ENCODE measurements at regions not wholly inside any gene's neighbourhood (a gene's known extent, or its start where the extent isn't known, plus 50 kb on each side); places are given as distances from the start of the nearest gene placed in this dataset.

- Histone ChIP-seq H3K23ac (ENCODE audit: insufficient read length) (no peak overlapping the region), H3K27ac (ENCODE audit: low read depth, low read length) (no peak overlapping the region), H3K4me1 (replicated peaks in 1 of 4; ENCODE audit: control insufficient read depth in 3 of 4, insufficient read depth in 4 of 4, low read length in 3 of 4) (no peaks in the 10 kb centered on the region), H2BK12ac (ENCODE audit: low read depth, low read length) (no peak overlapping the region), H3K23me2 (ENCODE audit: low read depth, low read length) (no peaks in the 10 kb centered on the region), H4K20me1 (replicated peaks in 1 of 2; ENCODE audit: control insufficient read depth in 1 of 2, insufficient read depth in 2 of 2, low read length in 2 of 2) (no peaks in the 10 kb centered on the region), H3K4me2 (ENCODE audit: insufficient read depth in 1 of 2, low read depth in 2 of 2, low read length in 2 of 2) (no peak overlapping the region), H2AK5ac (ENCODE audit: low read depth, low read length) (no peak overlapping the region), H3K79me1 (ENCODE audit: low read depth, low read length) (no peaks in the 10 kb centered on the region), H3K14ac (ENCODE audit: insufficient read length) (no peak overlapping the region), H2AFZ (ENCODE audit: low read length) (no peak overlapping the region), H4K5ac (ENCODE audit: insufficient read length, low read depth, low read length) (no peak overlapping the region), H2BK120ac (replicated peaks; ENCODE audit: low read depth, low read length) (no peak overlapping the region), H4K8ac (ENCODE audit: extremely low read depth, insufficient read depth, low read length) (no peak overlapping the region), H3K56ac (replicated peaks; ENCODE audit: insufficient read length, low read depth, low read length) (no peak overlapping the region), H2BK15ac (ENCODE audit: low read length) (no peak overlapping the region), H3K4ac (replicated peaks; ENCODE audit: insufficient read length, low read depth, low read length) (no peak overlapping the region), H3K18ac (ENCODE audit: extremely low read depth, low read length) (no peak overlapping the region), H2BK20ac (ENCODE audit: low read length) (no peak overlapping the region), H4K91ac (replicated peaks; ENCODE audit: insufficient read length, low read length) (no peak overlapping the region), H3K36me3 (ENCODE audit: control insufficient read depth in 2 of 4, insufficient read depth in 4 of 4, low read length in 3 of 4) (no peaks in the 10 kb centered on the region), H3K27me3 (replicated peaks in 1 of 4; ENCODE audit: control insufficient read depth in 3 of 4, extremely low read depth in 1 of 4, insufficient read depth in 3 of 4, low read length in 3 of 4) (no peaks in the 10 kb centered on the region), H3K9ac (replicated peaks in 1 of 4; ENCODE audit: extremely low read depth in 1 of 4, low read depth in 3 of 4, low read length in 3 of 4) (no peak overlapping the region), H2BK5ac (ENCODE audit: low read depth, low read length) (no peak overlapping the region), H3K9me3 (ENCODE audit: insufficient read depth in 2 of 2, low read depth in 1 of 2, low read length in 1 of 2) (no peaks in the 10 kb centered on the region), H3K4me3 (ENCODE audit: extremely low read depth in 1 of 4, insufficient read depth in 2 of 4, low read depth in 3 of 4, low read length in 4 of 4) (no peak overlapping the region), H3K79me2 (ENCODE audit: control insufficient read depth in 1 of 2, insufficient read depth in 2 of 2, low read length in 2 of 2) (no peaks in the 10 kb centered on the region)
- TF ChIP-seq, protein P1, sequence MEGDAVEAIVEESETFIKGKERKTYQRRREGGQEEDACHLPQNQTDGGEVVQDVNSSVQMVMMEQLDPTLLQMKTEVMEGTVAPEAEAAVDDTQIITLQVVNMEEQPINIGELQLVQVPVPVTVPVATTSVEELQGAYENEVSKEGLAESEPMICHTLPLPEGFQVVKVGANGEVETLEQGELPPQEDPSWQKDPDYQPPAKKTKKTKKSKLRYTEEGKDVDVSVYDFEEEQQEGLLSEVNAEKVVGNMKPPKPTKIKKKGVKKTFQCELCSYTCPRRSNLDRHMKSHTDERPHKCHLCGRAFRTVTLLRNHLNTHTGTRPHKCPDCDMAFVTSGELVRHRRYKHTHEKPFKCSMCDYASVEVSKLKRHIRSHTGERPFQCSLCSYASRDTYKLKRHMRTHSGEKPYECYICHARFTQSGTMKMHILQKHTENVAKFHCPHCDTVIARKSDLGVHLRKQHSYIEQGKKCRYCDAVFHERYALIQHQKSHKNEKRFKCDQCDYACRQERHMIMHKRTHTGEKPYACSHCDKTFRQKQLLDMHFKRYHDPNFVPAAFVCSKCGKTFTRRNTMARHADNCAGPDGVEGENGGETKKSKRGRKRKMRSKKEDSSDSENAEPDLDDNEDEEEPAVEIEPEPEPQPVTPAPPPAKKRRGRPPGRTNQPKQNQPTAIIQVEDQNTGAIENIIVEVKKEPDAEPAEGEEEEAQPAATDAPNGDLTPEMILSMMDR (IDR thresholded peaks at IDR 0.05; ENCODE audit: control extremely low read depth in 1 of 3, insufficient read depth in 1 of 3, low read depth in 1 of 3, low read length in 3 of 3) = peak in 2 of 3 experiments; percentile 62 to 69; a peak in 3 of 4 replicates
- no peak for TF ChIP-seq CREB1 (IDR thresholded peaks at IDR 0.05)
- TF ChIP-seq SIN3A (conservative IDR thresholded peaks at IDR 0.05 in 1 of 2, IDR thresholded peaks at IDR 0.05 in 1 of 2; ENCODE audit: low read depth in 1 of 2, low read length in 2 of 2) = no peak
- no peak for TF ChIP-seq CTBP2 (IDR thresholded peaks at IDR 0.05; ENCODE audit: borderline replicate concordance, insufficient read depth, insufficient read length, low read length)
- no peak for TF ChIP-seq TCF12 (IDR thresholded peaks at IDR 0.05; ENCODE audit: low read depth, low read length)
- TF ChIP-seq NANOG (IDR thresholded peaks at IDR 0.05; ENCODE audit: insufficient read depth, low read depth, low read length, poor library complexity, severe bottlenecking) = no peak
- TF ChIP-seq RAD21 (IDR thresholded peaks at IDR 0.05 in 1 of 2, conservative IDR thresholded peaks at IDR 0.05 in 1 of 2; ENCODE audit: low read depth in 2 of 2, low read length in 2 of 2) = peak; percentile 66 to 68
- no peak for TF ChIP-seq ASH2L (IDR thresholded peaks at IDR 0.05; ENCODE audit: low read length)
- TF ChIP-seq SP2 (IDR thresholded peaks at IDR 0.05; ENCODE audit: low read length) = no peak
- TF ChIP-seq RFX5 (IDR thresholded peaks at IDR 0.05; ENCODE audit: borderline replicate concordance, low read depth, low read length) = no peak
- ChIA-PET CTCF (ENCODE audit: partially characterized antibody) (interaction anchor here (0.6 to 2.7 kb wide), 27 partner anchors 12 to 1062 kb away, joined by 3 to 22 read pairs (median 4); no protein-coding TSS in a partner anchor), POLR2A (ENCODE audit: partially characterized antibody) (no interaction called here)
- FAIRE-seq = peak; percentile 73
- DNase-seq (ENCODE audit: low read depth in 1 of 2, low spot score in 2 of 2) = no peak
- 86% methylated on average over 3 of the region's 3 CpGs; no CpG with 5 or more reads in 1 of the 2 experiments for WGBS, 2 experiments (ENCODE audit: extremely low coverage in 1 of 2, insufficient coverage in 1 of 2, insufficient read length in 1 of 2, insufficient replicate concordance in 2 of 2, low coverage in 1 of 2, low lambda C conversion rate in 2 of 2, missing lambda C conversion rate in 1 of 2)
Observed at GRCh38 chr4:170589597-170590191, 499.9 kb upstream of the AADAT start.
